ENCODE measurements at regions not wholly inside any gene's neighbourhood (a gene's known extent, or its start where the extent isn't known, plus 50 kb on each side); places are given as distances from the start of the nearest gene placed in this dataset.

GRCh38 chr11:45075519-45075918 lies 70.9 kb upstream of the PRDM11 start:
- no peaks in the 10 kb centered on the region for H3K4me1 ChIP-seq
- CTCF ChIA-PET, result interaction anchor here (0.6 to 41.5 kb wide), 5 partner anchors 12 to 139 kb away, joined by 3 to 1740 read pairs (median 5); no protein-coding TSS in a partner anchor
- H3K27ac ChIP-seq, result no peak overlapping the region
- POLR2A ChIA-PET, result no interaction called here
- WGBS (ENCODE audit: missing lambda C conversion rate), result 43% methylated on average over 4 of the region's 4 CpGs
- TF ChIP-seq JUN (IDR thresholded peaks at IDR 0.05) (no peak), CHD2 (IDR thresholded peaks at IDR 0.05; ENCODE audit: low read length, partially characterized antibody) (no peak), RNF2 (IDR thresholded peaks at IDR 0.05; ENCODE audit: borderline replicate concordance, low read depth) (no peak), MAZ (IDR thresholded peaks at IDR 0.05; ENCODE audit: borderline replicate concordance, low read depth, low read length) (no peak), ESRRA (IDR thresholded peaks at IDR 0.05; ENCODE audit: borderline replicate concordance, low read length) (no peak), HOXB13 (CRISPR knock-in tag; IDR thresholded peaks at IDR 0.05; ENCODE audit: low read depth) (no peak), E2F6 (IDR thresholded peaks at IDR 0.05; ENCODE audit: borderline replicate concordance, low read depth) (no peak), FOSB (CRISPR knock-in tag; IDR thresholded peaks at IDR 0.05) (no peak), RAD21 (conservative IDR thresholded peaks at IDR 0.05 in 1 of 2, IDR thresholded peaks at IDR 0.05 in 1 of 2) (no peak)
- no peak overlapping the region for H3K4me3 ChIP-seq
- FAIRE-seq, result no peak
- no peak for DNase-seq (ENCODE audit: low read depth in 1 of 2, low spot score in 1 of 2)
- no peak for ATAC-seq
- no peak overlapping the region for H3K4me2 ChIP-seq
- H3K9me3 ChIP-seq, result no peaks in the 10 kb centered on the region

GRCh38 chr11:45075952-45076351 lies 70.5 kb upstream of the PRDM11 start:
- Histone ChIP-seq H3K27ac (no peak overlapping the region), H3K4me3 (no peak overlapping the region), H3K9me3 (no peaks in the 10 kb centered on the region), H3K4me1 (no peaks in the 10 kb centered on the region), H3K4me2 (no peak overlapping the region)
- TF ChIP-seq HES2 (IDR thresholded peaks at IDR 0.05) (no peak), RCOR1 (IDR thresholded peaks at IDR 0.05; ENCODE audit: low read depth, low read length) (no peak), RNF2 (IDR thresholded peaks at IDR 0.05; ENCODE audit: borderline replicate concordance, low read depth) (no peak), ZSCAN20 (CRISPR knock-in tag; IDR thresholded peaks at IDR 0.05) (no peak), ZFP36 (IDR thresholded peaks at IDR 0.05; ENCODE audit: borderline replicate concordance, partially characterized antibody) (no peak), FOSL2 (IDR thresholded peaks at IDR 0.05) (no peak), FOSL2 (CRISPR knock-in tag; IDR thresholded peaks at IDR 0.05) (no peak), JUNB (IDR thresholded peaks at IDR 0.05) (no peak), CBX2 (IDR thresholded peaks at IDR 0.05; ENCODE audit: borderline replicate concordance, low read depth) (no peak), EP300 (IDR thresholded peaks at IDR 0.05) (no peak), POLR2AphosphoS2 (conservative IDR thresholded peaks at IDR 0.05; ENCODE audit: low read length) (no peak), BHLHE40 (IDR thresholded peaks at IDR 0.05; ENCODE audit: low read depth, low read length) (no peak), PHF8 (IDR thresholded peaks at IDR 0.05; ENCODE audit: borderline replicate concordance, low read depth) (no peak), ELK1 (IDR thresholded peaks at IDR 0.05; ENCODE audit: low read depth, low read length) (no peak), ESRRA (IDR thresholded peaks at IDR 0.05; ENCODE audit: borderline replicate concordance, low read length) (no peak), KDM5A (IDR thresholded peaks at IDR 0.05) (no peak), CTCF (IDR thresholded peaks at IDR 0.05) (no peak), CHD4 (IDR thresholded peaks at IDR 0.05; ENCODE audit: borderline replicate concordance) (no peak), RARB (CRISPR knock-in tag; IDR thresholded peaks at IDR 0.05) (no peak)
- 79% methylated on average over 4 of the region's 4 CpGs for WGBS (ENCODE audit: missing lambda C conversion rate)
- FAIRE-seq (no peak), ATAC-seq (no peak), DNase-seq (ENCODE audit: low read depth in 1 of 2, low spot score in 1 of 2) (no peak)
- CTCF ChIA-PET, result interaction anchor here (0.6 to 41.5 kb wide), 4 partner anchors 19 to 139 kb away, joined by 3 to 1740 read pairs (median 6); no protein-coding TSS in a partner anchor
- POLR2A ChIA-PET, result no interaction called here

All from A549 (cell line).